Smooth muscle cell (in vitro differentiated cells): ENCODE measurements at regions not wholly inside any gene's neighbourhood (a gene's known extent, or its start where the extent isn't known, plus 50 kb on each side); places are given as distances from the start of the nearest gene placed in this dataset.

Source experiments
- DNase-seq: peaks from one replicate; lab custom pipeline; 2025; ENCODE audit not compliant: unreplicated experiment; lab: John Stamatoyannopoulos, UW
- H2AFZ ChIP-seq: fragments of 200-600 bp; sonication (generic); 2 replicates; pipeline ENCODE4 v1.6.0; 2016; ENCODE audit warnings: antibody characterized with exemption, low read depth, mild to moderate bottlenecking
- H3F3A ChIP-seq: fragments of 200-600 bp; sonication (generic); 2 replicates; pipeline ENCODE4 v1.6.0; 2017; ENCODE audit warnings: antibody characterized with exemption, low read depth
- H3K27ac ChIP-seq: fragments of 200-600 bp; sonication (generic); 2 replicates; pipeline ENCODE4 v1.5.1; 2016; ENCODE audit warnings: low read depth, mild to moderate bottlenecking
- H3K27me3 ChIP-seq: fragments of 200-600 bp; sonication (generic); 2 replicates; pipeline ENCODE4 v1.6.1; 2016; ENCODE audit warnings: low read depth, mild to moderate bottlenecking
- H3K36me3 ChIP-seq: fragments of 200-600 bp; sonication (generic); 2 replicates; pipeline ENCODE4 v1.5.1; 2016; ENCODE audit warnings: low read depth
- H3K4me1 ChIP-seq: fragments of 200-600 bp; sonication (generic); 2 replicates; pipeline ENCODE4 v1.5.1; 2016; ENCODE audit warnings: low read depth
- H3K4me2 ChIP-seq: fragments of 200-600 bp; sonication (generic); 2 replicates; pipeline ENCODE4 v1.6.0; 2016; ENCODE audit warnings: mild to moderate bottlenecking
- H3K4me3 ChIP-seq: fragments of 200-600 bp; sonication (generic); 2 replicates; pipeline ENCODE4 v1.5.1; 2016; ENCODE audit warnings: mild to moderate bottlenecking
- H3K79me2 ChIP-seq: fragments of 200-600 bp; sonication (generic); 2 replicates; pipeline ENCODE4 v1.6.0; 2016; ENCODE audit warnings: low read depth, mild to moderate bottlenecking
- H3K9ac ChIP-seq: fragments of 200-600 bp; sonication (generic); 2 replicates; pipeline ENCODE4 v1.6.0; 2016; ENCODE audit warnings: low read depth
- H3K9me3 ChIP-seq: fragments of 200-600 bp; sonication (generic); replicated peaks from 2 replicates; pipeline ENCODE4 v1.5.1; 2016; ENCODE audit warnings: low read depth
- H4K20me1 ChIP-seq: fragments of 200-600 bp; sonication (generic); 2 replicates; pipeline ENCODE4 v1.6.0; 2016; ENCODE audit warnings: low read depth
- CTCF ChIP-seq: fragments of 200-600 bp; sonication (generic); IDR thresholded peaks from 2 replicates; pipeline ENCODE4 v1.5.1; 2017; ENCODE audit warnings: borderline replicate concordance, mild to moderate bottlenecking, antibody characterized with exemption; ENCODE audit not compliant: insufficient read depth, poor library complexity, severe bottlenecking
- WGBS: methylation state at CpG from one replicate; pipeline ENCODE4 v1.1.7; 2016; ENCODE audit warnings: low lambda C conversion rate; 5-methylcytosine and 5-hydroxymethylcytosine counted together

- Histone ChIP-seq H3K4me2 (no peak overlapping the region), H2AFZ (no peak overlapping the region), H3K4me1 (no peaks in the 10 kb centered on the region), H3K9ac (no peak overlapping the region), H3K27me3 (no peaks in the 10 kb centered on the region), H3K36me3 (no peaks in the 10 kb centered on the region), H3K79me2 (no peaks in the 10 kb centered on the region), H3K27ac (no peak overlapping the region), H3F3A (no peaks in the 10 kb centered on the region), H4K20me1 (no peaks in the 10 kb centered on the region), H3K9me3 (no peaks in the 10 kb centered on the region), H3K4me3 (no peak overlapping the region)
- DNase-seq: no peak
- no peak for TF ChIP-seq CTCF
- WGBS: 90% methylated on average over 3 of the region's 3 CpGs
Measured at GRCh38 chr14:25800841-25801240, 750.9 kb upstream of the STXBP6 start.

GRCh38 chr14:25788252-25788651, 738.3 kb upstream of the STXBP6 start:
- Histone ChIP-seq H4K20me1 (no peaks in the 10 kb centered on the region), H3K4me2 (no peak overlapping the region), H3K9me3 (no peaks in the 10 kb centered on the region), H3K9ac (no peak overlapping the region), H3K4me3 (no peak overlapping the region), H3K36me3 (no peaks in the 10 kb centered on the region), H3K4me1 (no peaks in the 10 kb centered on the region), H2AFZ (no peak overlapping the region), H3K27me3 (no peaks in the 10 kb centered on the region), H3F3A (no peaks in the 10 kb centered on the region), H3K27ac (no peak overlapping the region), H3K79me2 (no peaks in the 10 kb centered on the region)
- 85% methylated on average over 1 of the region's 1 CpG for WGBS
- DNase-seq: no peak
- TF ChIP-seq CTCF: no peak

- no peak overlapping the region for H2AFZ ChIP-seq
- no peak overlapping the region for H3K9ac ChIP-seq
- H3F3A ChIP-seq: no peaks in the 10 kb centered on the region
- no peak for DNase-seq
- H3K4me2 ChIP-seq: no peak overlapping the region
- no peak overlapping the region for H3K4me3 ChIP-seq
- H3K27me3 ChIP-seq: no peaks in the 10 kb centered on the region
- no peak for TF ChIP-seq CTCF
- H3K27ac ChIP-seq: no peak overlapping the region
- H4K20me1 ChIP-seq: no peaks in the 10 kb centered on the region
- H3K36me3 ChIP-seq: no peaks in the 10 kb centered on the region
- H3K9me3 ChIP-seq: no peaks in the 10 kb centered on the region
- no peaks in the 10 kb centered on the region for H3K79me2 ChIP-seq
- no peaks in the 10 kb centered on the region for H3K4me1 ChIP-seq
- WGBS: 85% methylated on average over 3 of the region's 3 CpGs
Measured at GRCh38 chr14:25765909-25766308, 716.0 kb upstream of the STXBP6 start.

GRCh38 chr14:25759920-25760655, 710.1 kb upstream of the STXBP6 start:
- Histone ChIP-seq H3K27ac (no peak overlapping the region), H3K4me2 (no peak overlapping the region), H3K36me3 (no peaks in the 10 kb centered on the region), H4K20me1 (no peaks in the 10 kb centered on the region), H2AFZ (no peak overlapping the region), H3K4me1 (no peaks in the 10 kb centered on the region), H3K79me2 (no peaks in the 10 kb centered on the region), H3K9ac (no peak overlapping the region), H3K4me3 (no peak overlapping the region), H3K27me3 (no peaks in the 10 kb centered on the region), H3K9me3 (no peaks in the 10 kb centered on the region), H3F3A (no peaks in the 10 kb centered on the region)
- no peak for TF ChIP-seq CTCF
- DNase-seq: no peak
- 89% methylated on average over 9 of the region's 9 CpGs for WGBS
